ENCODE measurements at regions not wholly inside any gene's neighbourhood (a gene's known extent, or its start where the extent isn't known, plus 50 kb on each side); places are given as distances from the start of the nearest gene placed in this dataset.

GRCh38 chr20:48295445-48295903 is 510.2 kb upstream of the SULF2 start:
- peak in 1 of 4 donors; percentile 45 for DNase-seq
- peak in 1 of 2 donors; percentile 16 for TF ChIP-seq CTCF (IDR thresholded peaks at IDR 0.05)
- H3K27ac ChIP-seq = peak overlapping the region in 1 of 2 donors; percentile 4
- H3K27me3 ChIP-seq = no peaks in the 10 kb centered on the region
- no peaks in the 10 kb centered on the region for H3K9me3 ChIP-seq
- ATAC-seq = peak; percentile 92
- intact Hi-C loops (cut with DNase I) = no loop called here
- no peaks in the 10 kb centered on the region for H3K36me3 ChIP-seq
- H3K4me3 ChIP-seq = no peak overlapping the region
- peaks cover 0 to 13% of the 10 kb centered on the region in 2 donors for H3K4me1 ChIP-seq

- Histone ChIP-seq H3K27me3 (no peaks in the 10 kb centered on the region), H3K4me3 (no peak overlapping the region), H3K4me1 (peaks cover 0 to 13% of the 10 kb centered on the region in 2 donors), H3K36me3 (no peaks in the 10 kb centered on the region), H3K9me3 (no peaks in the 10 kb centered on the region), H3K27ac (peak overlapping the region in 1 of 2 donors; percentile 4)
- ATAC-seq (no peak), DNase-seq (no peak)
- intact Hi-C loops (cut with DNase I) = no loop called here
- TF ChIP-seq CTCF (IDR thresholded peaks at IDR 0.05) = no peak
Observed at GRCh38 chr20:48294942-48295341, 509.7 kb upstream of the SULF2 start.

- no peaks in the 10 kb centered on the region for H3K27me3 ChIP-seq
- H3K27ac ChIP-seq = no peak overlapping the region
- no peak for TF ChIP-seq CTCF (IDR thresholded peaks at IDR 0.05)
- intact Hi-C loops (cut with DNase I) = no loop called here
- no peak overlapping the region for H3K4me3 ChIP-seq
- H3K9me3 ChIP-seq = no peaks in the 10 kb centered on the region
- peaks cover 0 to 13% of the 10 kb centered on the region in 2 donors for H3K4me1 ChIP-seq
- ATAC-seq (no peak), DNase-seq (no peak)
- no peaks in the 10 kb centered on the region for H3K36me3 ChIP-seq
Observed at GRCh38 chr20:48294196-48294595, 508.9 kb upstream of the SULF2 start.

GRCh38 chr20:48293671-48294070 is 508.4 kb upstream of the SULF2 start:
- Histone ChIP-seq H3K9me3 (no peaks in the 10 kb centered on the region), H3K27ac (no peak overlapping the region), H3K4me1 (peaks cover 0 to 13% of the 10 kb centered on the region in 2 donors), H3K36me3 (no peaks in the 10 kb centered on the region), H3K4me3 (no peak overlapping the region), H3K27me3 (no peaks in the 10 kb centered on the region)
- DNase-seq (no peak), ATAC-seq (no peak)
- no peak for TF ChIP-seq CTCF (IDR thresholded peaks at IDR 0.05)
- intact Hi-C loops (cut with DNase I) = no loop called here

GRCh38 chr20:48292806-48293205 is 507.5 kb upstream of the SULF2 start:
- ATAC-seq (no peak), DNase-seq (no peak)
- intact Hi-C loops (cut with DNase I) = no loop called here
- no peak overlapping the region for H3K4me3 ChIP-seq
- H3K27me3 ChIP-seq = no peaks in the 10 kb centered on the region
- TF ChIP-seq CTCF (IDR thresholded peaks at IDR 0.05) = no peak
- no peaks in the 10 kb centered on the region for H3K36me3 ChIP-seq
- H3K9me3 ChIP-seq = no peaks in the 10 kb centered on the region
- H3K4me1 ChIP-seq = peaks cover 0 to 13% of the 10 kb centered on the region in 2 donors
- H3K27ac ChIP-seq = no peak overlapping the region
